HCT116 (cell line): ENCODE measurements at regions not wholly inside any gene's neighbourhood (a gene's known extent, or its start where the extent isn't known, plus 50 kb on each side); places are given as distances from the start of the nearest gene placed in this dataset.

Source experiments
- RAD21 ChIP-seq: IDR thresholded peaks from 2 replicates; pipeline ENCODE4 v1.6.1; 2012; ENCODE audit warnings: low read depth, mild to moderate bottlenecking
- SP1 ChIP-seq: IDR thresholded peaks from 2 replicates; pipeline ENCODE4 v1.6.1; 2012; ENCODE audit warnings: low read depth
- TCF7L2 ChIP-seq: IDR thresholded peaks from 2 replicates; pipeline ENCODE4 v1.7.0; 2011; ENCODE audit warnings: borderline replicate concordance, inconsistent platforms; ENCODE audit not compliant: insufficient read depth, insufficient read length; ENCODE audit errors: extremely low read depth
- YY1 ChIP-seq: IDR thresholded peaks from 2 replicates; pipeline ENCODE4 v1.6.1; 2011; ENCODE audit warnings: low read length, low read depth, moderate library complexity, mild to moderate bottlenecking; ENCODE audit not compliant: insufficient replicate concordance; ENCODE audit errors: extremely low read depth
- TF ChIP-seq, protein P1 (sequence below): IDR thresholded peaks from 2 replicates; pipeline ENCODE4 v1.6.1; 2012

DNA sequence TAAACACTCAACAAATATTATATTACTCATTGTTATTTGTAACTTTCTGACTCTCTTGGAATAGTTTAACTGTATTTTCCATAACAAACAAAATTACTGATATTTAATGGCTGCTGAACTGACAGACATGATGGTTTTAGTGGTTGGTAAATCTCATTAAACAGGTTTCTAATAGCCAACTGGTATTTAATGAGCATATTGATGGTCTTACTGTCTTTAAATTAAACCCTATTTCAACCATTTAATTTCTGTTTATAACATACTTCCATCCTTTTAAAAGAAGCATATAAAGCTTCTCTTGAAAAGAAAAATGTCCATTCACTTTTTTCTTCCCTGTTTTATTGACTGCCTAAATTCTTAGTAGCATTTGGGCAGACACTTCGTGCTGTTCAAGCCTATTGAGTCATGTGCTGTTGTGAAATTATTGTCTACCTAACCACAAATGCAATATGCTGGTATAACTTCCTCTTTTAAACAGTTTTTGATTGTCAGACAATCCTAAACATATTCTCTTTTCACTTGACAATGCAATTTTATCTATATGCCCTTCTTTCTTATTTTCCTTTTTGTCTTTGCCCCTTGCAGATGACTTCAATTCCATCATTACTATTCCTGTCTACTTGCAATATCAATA, 163.9 kb upstream of the SLC7A11 start:
- TF ChIP-seq YY1 = no peak
- TF ChIP-seq, protein P1, sequence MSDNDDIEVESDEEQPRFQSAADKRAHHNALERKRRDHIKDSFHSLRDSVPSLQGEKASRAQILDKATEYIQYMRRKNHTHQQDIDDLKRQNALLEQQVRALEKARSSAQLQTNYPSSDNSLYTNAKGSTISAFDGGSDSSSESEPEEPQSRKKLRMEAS = no peak
- TF ChIP-seq RAD21 = no peak
- TF ChIP-seq SP1 = no peak
- TF ChIP-seq TCF7L2 = no peak
